Tibial nerve (tissue), 4 donors: ENCODE measurements at regions not wholly inside any gene's neighbourhood (a gene's known extent, or its start where the extent isn't known, plus 50 kb on each side); places are given as distances from the start of the nearest gene placed in this dataset.

Source experiments
- CTCF ChIP-seq, 5 experiments: fragments of 200-600 bp in 3 of 5; fragments of 450-650 bp in 2 of 5; sonication (generic) in 3 of 5; IDR thresholded peaks; one replicate each; pipeline ENCODE4 v1.5.1; 2016 to 2019; ENCODE audit warnings: antibody characterized with exemption in 5 of 5, mild to moderate bottlenecking in 3 of 5, moderate library complexity in 2 of 5
- EP300 ChIP-seq, 2 donors: sonication (generic); formaldehyde crosslinking; IDR thresholded peaks; one replicate each; pipeline ENCODE4 v1.6.1; 2017; ENCODE audit warnings: antibody characterized with exemption in 2 of 2, mild to moderate bottlenecking in 1 of 2
- POLR2A ChIP-seq, 2 donors: fragments of 450-650 bp; IDR thresholded peaks; one replicate each; pipeline ENCODE4 v1.6.1; 2017; ENCODE audit warnings: antibody characterized with exemption in 2 of 2, mild to moderate bottlenecking in 2 of 2, moderate library complexity in 2 of 2

DNA sequence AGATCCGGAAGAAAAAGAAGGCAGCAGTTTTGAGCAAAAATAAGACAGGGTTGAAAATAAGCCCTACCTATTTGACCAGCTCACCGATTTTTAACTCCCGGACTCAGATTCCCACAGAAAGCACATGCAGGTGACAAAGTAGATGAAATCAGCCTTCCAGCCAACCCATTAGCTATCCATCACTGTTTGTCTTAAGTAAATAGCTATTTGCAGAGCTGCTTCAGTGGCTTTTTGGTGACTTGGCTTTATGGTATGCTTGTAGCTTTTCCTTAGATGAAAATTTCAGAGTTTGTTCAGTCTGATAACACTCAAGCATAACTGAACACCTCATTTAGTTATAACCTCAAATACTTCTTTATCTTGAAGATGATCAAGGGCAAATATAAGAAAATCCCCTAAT lies 192.6 kb downstream of the HIPK3 start:
- TF ChIP-seq CTCF (IDR thresholded peaks at IDR 0.05) (no peak), POLR2A (IDR thresholded peaks at IDR 0.05) (no peak), EP300 (IDR thresholded peaks at IDR 0.05) (no peak)
